ENCODE measurements at regions not wholly inside any gene's neighbourhood (a gene's known extent, or its start where the extent isn't known, plus 50 kb on each side); places are given as distances from the start of the nearest gene placed in this dataset.

DNA sequence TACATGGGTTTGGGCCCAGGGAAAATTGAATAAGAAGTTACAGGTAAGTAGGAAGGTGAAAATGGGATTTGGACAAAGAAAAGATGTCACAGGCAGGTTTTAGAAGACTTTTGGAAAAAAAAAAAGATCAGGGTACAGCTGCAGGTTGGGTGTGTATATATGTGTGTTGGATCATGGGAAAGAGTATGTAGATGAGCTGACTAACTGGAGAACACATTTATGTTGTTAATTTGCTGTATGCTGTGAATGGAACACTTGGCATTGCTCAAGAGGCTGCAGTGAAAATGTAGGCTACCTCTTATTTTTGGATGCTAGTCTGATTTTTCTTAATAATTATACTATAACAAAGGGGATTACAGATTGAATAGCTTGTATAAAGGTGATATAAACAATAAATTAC is 577.7 kb upstream of the USP24 start:
- TF ChIP-seq EZH2 (IDR thresholded peaks at IDR 0.05; ENCODE audit: borderline replicate concordance, low read length), result no peak
- TF ChIP-seq, protein P1, sequence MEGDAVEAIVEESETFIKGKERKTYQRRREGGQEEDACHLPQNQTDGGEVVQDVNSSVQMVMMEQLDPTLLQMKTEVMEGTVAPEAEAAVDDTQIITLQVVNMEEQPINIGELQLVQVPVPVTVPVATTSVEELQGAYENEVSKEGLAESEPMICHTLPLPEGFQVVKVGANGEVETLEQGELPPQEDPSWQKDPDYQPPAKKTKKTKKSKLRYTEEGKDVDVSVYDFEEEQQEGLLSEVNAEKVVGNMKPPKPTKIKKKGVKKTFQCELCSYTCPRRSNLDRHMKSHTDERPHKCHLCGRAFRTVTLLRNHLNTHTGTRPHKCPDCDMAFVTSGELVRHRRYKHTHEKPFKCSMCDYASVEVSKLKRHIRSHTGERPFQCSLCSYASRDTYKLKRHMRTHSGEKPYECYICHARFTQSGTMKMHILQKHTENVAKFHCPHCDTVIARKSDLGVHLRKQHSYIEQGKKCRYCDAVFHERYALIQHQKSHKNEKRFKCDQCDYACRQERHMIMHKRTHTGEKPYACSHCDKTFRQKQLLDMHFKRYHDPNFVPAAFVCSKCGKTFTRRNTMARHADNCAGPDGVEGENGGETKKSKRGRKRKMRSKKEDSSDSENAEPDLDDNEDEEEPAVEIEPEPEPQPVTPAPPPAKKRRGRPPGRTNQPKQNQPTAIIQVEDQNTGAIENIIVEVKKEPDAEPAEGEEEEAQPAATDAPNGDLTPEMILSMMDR (IDR thresholded peaks at IDR 0.05; ENCODE audit: low read length), result no peak
